WI38 (cell line): ENCODE measurements at regions not wholly inside any gene's neighbourhood (a gene's known extent, or its start where the extent isn't known, plus 50 kb on each side); places are given as distances from the start of the nearest gene placed in this dataset.

Experiments
- H3K4me3 ChIP-seq: 2 replicates; pipeline ENCODE4 v1.5.1; 2011; ENCODE audit warnings: low read depth, mild to moderate bottlenecking, control low read depth, low read length
- CTCF ChIP-seq: IDR thresholded peaks from 2 replicates; pipeline ENCODE4 v1.5.1; 2012; ENCODE audit warnings: low read depth, mild to moderate bottlenecking, control low read depth, low read length

GRCh38 chr22:48052621-48052890 is 1290.1 kb downstream of the TBC1D22A start:
- H3K4me3 ChIP-seq = no peak overlapping the region
- no peak for TF ChIP-seq CTCF

GRCh38 chr22:48051796-48052620 is 1289.6 kb downstream of the TBC1D22A start:
- no peak for TF ChIP-seq CTCF
- H3K4me3 ChIP-seq = no peak overlapping the region

GRCh38 chr22:48050836-48051235 is 1288.4 kb downstream of the TBC1D22A start:
- no peak overlapping the region for H3K4me3 ChIP-seq
- no peak for TF ChIP-seq CTCF

GRCh38 chr22:48049116-48049515 is 1286.7 kb downstream of the TBC1D22A start:
- H3K4me3 ChIP-seq = no peak overlapping the region
- no peak for TF ChIP-seq CTCF

DNA sequence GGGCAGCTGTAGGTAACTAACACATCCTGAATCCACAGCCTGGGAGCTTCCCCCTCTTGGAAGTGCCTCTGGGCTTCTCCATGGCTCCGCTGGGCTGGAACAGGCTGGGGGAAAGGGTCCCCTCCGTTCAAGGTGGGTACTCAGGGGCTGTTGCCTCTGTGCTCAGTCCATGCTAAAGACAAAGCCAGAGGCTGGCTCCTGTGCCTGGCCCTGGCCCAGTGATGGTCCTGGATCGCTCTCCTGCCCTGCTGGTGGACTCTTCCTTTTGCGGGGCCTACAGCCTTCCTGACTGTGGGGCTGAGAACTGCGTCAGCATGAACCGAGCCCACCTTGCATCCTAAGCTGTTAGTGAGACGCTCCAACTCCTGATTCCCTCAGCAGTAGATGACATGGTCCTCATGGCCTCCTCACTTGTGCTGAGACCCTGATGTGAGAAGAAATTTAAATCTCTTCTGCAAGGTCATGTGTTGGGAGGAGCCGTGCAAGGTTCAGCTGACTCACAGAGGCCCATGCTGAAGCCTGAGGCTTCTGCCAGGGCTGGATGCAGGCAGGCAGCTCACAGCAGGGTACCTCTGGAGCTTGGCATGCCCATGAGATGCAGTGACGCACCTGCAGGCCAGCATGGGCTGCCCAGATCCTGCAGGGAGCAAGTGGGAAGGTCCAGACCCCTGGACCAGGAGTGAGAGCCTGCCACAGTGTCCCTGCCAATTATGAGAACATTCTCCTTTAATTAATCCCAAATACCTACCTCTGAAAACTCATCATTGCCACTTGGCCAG is 1285.5 kb downstream of the TBC1D22A start:
- TF ChIP-seq CTCF = no peak

DNA sequence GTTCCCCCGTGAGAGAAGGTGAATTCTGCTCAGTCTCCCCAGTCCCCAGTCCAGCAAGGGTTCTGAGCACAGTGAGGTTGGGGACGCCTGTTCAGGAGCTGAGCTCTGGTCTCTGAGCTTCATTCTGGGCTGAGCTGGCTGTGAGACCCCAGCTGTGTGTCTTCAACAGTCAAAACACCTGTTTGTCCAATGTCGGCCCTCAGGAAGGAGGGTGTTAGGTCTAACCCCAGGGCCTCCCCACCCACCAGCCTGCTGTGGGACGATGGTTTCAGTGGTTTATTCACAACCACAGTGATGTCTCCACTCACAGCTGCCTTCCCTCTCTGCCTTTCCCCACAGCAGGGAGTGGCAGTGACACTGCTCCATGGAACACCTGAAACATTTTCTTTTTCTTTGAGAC is 1282.9 kb downstream of the TBC1D22A start:
- no peak for TF ChIP-seq CTCF
- H3K4me3 ChIP-seq = no peak overlapping the region

More for the DNA sequence above, 1285.5 kb downstream of the TBC1D22A start:
- no peak overlapping the region for H3K4me3 ChIP-seq

DNA sequence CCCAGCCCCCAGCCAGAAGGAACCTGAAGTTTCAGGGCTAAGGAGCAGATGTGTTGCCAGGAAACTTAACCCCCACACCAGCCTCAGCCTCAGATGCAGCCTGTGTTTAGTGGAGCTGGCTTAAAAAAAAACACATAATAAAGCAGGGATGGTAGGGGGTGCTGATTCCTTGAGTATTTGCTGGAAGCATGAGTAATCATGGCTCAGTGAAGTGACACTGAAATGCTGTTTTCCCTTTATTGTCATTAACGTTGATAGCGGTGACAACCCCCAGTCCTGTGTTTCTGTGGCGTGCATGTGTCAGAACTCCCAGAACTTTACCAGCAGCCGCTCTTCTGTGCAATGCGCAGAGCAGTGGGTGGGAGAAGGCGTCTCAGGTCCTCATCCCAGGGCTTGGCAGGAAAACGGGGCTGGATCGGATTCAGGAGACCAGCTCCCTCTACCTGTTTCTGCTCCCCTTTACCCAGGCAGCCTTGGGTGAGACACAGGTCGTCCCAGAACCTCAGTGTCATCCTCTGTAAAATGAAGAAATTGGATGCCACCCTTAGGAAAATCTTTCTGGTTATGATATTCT is 1282.1 kb downstream of the TBC1D22A start:
- H3K4me3 ChIP-seq = no peak overlapping the region
- TF ChIP-seq CTCF = no peak
